ENCODE measurements at regions not wholly inside any gene's neighbourhood (a gene's known extent, or its start where the extent isn't known, plus 50 kb on each side); places are given as distances from the start of the nearest gene placed in this dataset.

DNA sequence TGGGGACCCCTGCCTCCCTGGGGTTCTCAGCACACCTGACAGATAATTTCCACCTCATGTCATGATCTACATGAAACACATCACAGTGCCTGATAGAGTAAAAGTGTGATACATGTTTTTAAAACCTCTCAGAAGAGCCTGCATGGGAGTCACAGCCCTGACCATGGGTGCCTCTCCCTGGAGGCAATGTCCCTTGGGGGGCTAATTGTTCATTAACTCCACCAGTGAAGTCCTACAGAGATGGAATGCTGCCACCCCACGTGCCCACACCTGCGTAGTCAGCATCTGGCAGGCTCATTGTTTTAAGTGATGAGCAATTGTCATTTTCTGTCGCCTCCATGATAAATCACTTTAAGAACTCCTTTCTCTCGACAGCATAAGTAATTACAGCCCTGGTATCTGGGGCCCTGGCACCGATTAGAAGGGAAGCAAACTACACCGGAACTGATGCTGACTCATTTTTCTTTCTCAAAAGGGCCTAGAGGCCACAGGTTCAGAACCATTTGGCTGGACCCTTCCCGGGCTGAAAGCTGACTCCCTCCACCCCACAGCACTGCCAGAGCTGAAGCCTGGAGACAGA lies 109.6 kb upstream of the GJB5 start:
- TF ChIP-seq, protein P1, sequence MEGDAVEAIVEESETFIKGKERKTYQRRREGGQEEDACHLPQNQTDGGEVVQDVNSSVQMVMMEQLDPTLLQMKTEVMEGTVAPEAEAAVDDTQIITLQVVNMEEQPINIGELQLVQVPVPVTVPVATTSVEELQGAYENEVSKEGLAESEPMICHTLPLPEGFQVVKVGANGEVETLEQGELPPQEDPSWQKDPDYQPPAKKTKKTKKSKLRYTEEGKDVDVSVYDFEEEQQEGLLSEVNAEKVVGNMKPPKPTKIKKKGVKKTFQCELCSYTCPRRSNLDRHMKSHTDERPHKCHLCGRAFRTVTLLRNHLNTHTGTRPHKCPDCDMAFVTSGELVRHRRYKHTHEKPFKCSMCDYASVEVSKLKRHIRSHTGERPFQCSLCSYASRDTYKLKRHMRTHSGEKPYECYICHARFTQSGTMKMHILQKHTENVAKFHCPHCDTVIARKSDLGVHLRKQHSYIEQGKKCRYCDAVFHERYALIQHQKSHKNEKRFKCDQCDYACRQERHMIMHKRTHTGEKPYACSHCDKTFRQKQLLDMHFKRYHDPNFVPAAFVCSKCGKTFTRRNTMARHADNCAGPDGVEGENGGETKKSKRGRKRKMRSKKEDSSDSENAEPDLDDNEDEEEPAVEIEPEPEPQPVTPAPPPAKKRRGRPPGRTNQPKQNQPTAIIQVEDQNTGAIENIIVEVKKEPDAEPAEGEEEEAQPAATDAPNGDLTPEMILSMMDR (IDR thresholded peaks at IDR 0.05; ENCODE audit: insufficient read depth, low read depth, low read length, missing control alignments) = no peak
- no peak overlapping the region for H3K4me3 ChIP-seq (ENCODE audit: low read depth, low read length)
- no peak for DNase-seq (ENCODE audit: low read depth)

DNA sequence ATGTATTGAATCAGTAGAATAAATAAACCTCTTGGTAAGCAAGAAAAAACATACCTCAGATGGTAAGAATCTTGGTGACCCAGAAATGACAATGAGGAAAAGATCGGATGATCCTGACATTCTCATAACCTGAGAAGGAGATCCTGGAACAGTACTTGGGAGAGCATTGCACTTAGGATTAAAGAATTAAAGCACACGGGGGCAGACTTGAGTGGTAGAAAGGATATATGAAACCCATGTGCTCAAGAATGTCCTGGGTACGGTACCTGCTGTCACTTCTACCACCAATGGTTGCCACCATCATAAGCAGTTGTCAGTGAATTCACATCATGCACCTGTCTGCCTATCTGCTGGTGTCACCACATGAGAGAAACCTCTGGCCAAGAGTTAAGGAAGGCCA lies 108.9 kb upstream of the GJB5 start:
- DNase-seq (ENCODE audit: low read depth) = no peak
- TF ChIP-seq, protein P1 (IDR thresholded peaks at IDR 0.05; ENCODE audit: insufficient read depth, low read depth, low read length, missing control alignments) = no peak
- no peak overlapping the region for H3K4me3 ChIP-seq (ENCODE audit: low read depth, low read length)

DNA sequence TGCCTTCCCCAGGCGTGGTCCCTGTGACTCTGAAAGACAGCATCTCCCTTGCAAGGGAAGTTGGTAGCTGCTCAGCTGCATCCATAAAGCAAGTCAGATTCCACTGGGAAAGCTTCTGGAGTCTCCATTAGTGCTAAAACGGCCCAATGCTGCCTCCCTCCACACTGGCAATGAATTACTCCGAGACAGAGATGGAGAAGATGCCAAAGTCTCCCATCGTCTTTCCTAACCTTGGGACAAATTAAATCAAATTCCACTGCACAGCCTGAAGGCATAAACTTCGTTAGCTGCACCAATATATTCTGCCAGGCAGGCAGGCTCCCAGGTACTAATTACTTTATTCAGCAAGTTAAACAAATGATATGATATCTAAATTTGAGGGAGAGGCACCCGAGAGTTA lies 106.3 kb upstream of the GJB5 start:
- TF ChIP-seq, protein P1 (IDR thresholded peaks at IDR 0.05; ENCODE audit: insufficient read depth, low read depth, low read length, missing control alignments) = no peak
- DNase-seq (ENCODE audit: low read depth) = no peak
- no peak overlapping the region for H3K4me3 ChIP-seq (ENCODE audit: low read depth, low read length)

DNA sequence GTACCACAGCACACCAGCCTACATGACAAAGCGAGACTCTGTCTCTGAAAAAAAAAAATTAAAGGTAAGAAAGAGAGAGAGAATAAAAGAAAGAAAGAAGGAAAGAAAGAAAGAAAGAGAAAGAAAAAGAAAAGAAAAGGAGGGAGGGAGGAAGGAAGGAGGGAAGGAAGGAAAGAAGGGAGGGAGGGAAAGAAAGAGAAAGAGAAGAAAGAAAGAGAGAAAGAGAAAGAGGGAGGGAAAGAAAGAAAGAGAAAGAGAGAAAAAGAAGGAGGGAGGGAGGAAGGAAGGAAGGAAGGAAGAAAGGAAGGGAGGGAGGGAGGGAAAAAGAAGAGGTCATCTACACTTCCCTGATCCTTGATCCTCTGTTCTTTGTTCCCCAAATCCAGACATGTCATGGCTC lies 104.8 kb upstream of the GJB5 start:
- TF ChIP-seq, protein P1 (IDR thresholded peaks at IDR 0.05; ENCODE audit: insufficient read depth, low read depth, low read length, missing control alignments) = no peak
- no peak for DNase-seq (ENCODE audit: low read depth)
- no peak overlapping the region for H3K4me3 ChIP-seq (ENCODE audit: low read depth, low read length)

DNA sequence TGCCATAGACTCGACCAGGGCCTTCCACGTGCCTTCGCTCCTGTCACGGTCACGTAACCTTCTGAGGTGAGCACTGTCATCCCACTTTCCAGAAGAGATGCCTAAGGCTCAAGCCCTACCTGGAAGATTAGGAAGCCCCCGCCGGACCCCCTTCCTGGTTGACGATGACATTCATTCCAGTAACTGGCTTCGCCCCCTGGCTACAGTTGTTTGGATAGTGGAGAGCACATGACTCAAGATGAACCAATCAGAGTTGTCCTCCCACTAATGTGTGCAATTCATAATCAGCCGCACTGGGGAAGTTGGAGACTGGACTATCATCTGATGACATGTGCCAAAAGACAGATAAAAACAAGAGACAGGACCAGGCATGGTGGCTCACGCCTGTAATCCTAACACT lies 104.0 kb upstream of the GJB5 start:
- H3K4me3 ChIP-seq (ENCODE audit: low read depth, low read length) = no peak overlapping the region
- no peak for DNase-seq (ENCODE audit: low read depth)
- TF ChIP-seq, protein P1 (IDR thresholded peaks at IDR 0.05; ENCODE audit: insufficient read depth, low read depth, low read length, missing control alignments) = no peak

DNA sequence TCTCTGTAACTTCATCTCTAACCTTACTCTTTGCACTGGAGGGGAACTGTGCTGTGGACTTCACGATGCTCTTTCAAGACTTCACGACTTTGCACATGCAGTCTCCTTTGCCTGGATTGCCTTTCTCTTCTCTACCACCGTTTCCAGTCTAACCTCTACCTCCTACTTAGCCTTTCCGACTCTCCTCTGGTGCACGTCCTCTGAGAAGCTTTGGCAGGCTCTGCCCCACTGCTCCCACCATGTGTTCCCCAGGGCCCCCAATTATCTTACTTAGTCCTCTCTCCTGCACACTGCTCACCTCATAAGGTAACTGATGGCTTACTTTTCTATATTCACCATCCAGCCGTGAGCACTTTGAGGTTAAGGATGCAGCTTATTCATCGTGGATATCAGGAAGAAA lies 101.7 kb upstream of the GJB5 start:
- DNase-seq (ENCODE audit: low read depth) = no peak
- TF ChIP-seq, protein P1 (IDR thresholded peaks at IDR 0.05; ENCODE audit: insufficient read depth, low read depth, low read length, missing control alignments) = no peak
- no peak overlapping the region for H3K4me3 ChIP-seq (ENCODE audit: low read depth, low read length)

DNA sequence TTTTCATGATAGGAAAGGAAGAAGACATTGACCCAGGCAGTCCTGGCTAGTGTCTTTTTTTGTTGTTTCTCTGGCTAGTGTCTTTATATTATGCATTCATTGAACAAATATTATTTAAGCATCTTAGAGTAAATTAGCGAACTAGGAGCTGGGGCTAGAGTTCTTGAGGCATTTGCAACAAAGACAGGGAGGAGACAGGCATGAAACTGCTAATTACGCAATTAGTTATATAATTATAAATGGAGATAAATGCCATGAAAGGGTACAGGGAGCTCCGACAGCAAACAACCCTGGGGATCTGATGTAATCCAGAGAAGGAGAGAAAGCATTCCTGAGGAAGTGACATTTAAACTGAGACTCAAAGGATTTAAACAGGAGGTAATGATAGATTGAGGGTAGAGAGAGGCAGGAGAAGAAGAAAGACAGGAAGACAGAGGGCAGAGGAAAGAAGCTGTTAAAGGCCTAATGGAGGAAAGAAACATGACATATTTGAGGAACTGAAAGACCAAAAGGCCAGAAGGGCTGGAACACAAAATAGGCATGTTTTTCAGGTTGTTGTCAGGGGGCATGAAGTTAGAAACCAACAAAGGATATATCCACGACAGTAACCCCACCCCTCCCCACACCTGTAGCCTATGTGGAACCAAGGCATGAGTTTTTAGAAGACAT lies 99.5 kb upstream of the GJB5 start:
- no peak overlapping the region for H3K4me3 ChIP-seq (ENCODE audit: low read depth, low read length)
- DNase-seq (ENCODE audit: low read depth) = no peak
- TF ChIP-seq, protein P1 (IDR thresholded peaks at IDR 0.05; ENCODE audit: insufficient read depth, low read depth, low read length, missing control alignments) = no peak
